HEK293T (cell line): ENCODE measurements at regions not wholly inside any gene's neighbourhood (a gene's known extent, or its start where the extent isn't known, plus 50 kb on each side); places are given as distances from the start of the nearest gene placed in this dataset.

Source experiments
- CTCF ChIA-PET: fragments of 350-600 bp; formaldehyde crosslinking; extraction: SDS; loops from one replicate; lab custom pipeline; 2021; ENCODE audit warnings: antibody characterized with exemption, inconsistent platforms; lab: Yijun Ruan, JAX
- POLR2A ChIA-PET: fragments of 350-600 bp; formaldehyde crosslinking; extraction: SDS; loops from one replicate; lab custom pipeline; 2020; ENCODE audit warnings: antibody characterized with exemption, inconsistent platforms; lab: Yijun Ruan, JAX
- DNase-seq: peaks from one replicate; pipeline ENCODE4 v3.0.0; 2012; ENCODE audit warnings: mixed read lengths; ENCODE audit errors: extremely low spot score
- ARNT ChIP-seq: fragments of 450-650 bp; IDR thresholded peaks from 2 replicates; pipeline ENCODE4 v1.6.1; 2017; ENCODE audit warnings: mild to moderate bottlenecking
- BHLHE40 ChIP-seq: fragments of 450-650 bp; IDR thresholded peaks from 2 replicates; pipeline ENCODE4 v1.6.1; 2016; ENCODE audit warnings: mild to moderate bottlenecking, moderate library complexity, borderline replicate concordance
- CTBP1 ChIP-seq: fragments of 450-650 bp; IDR thresholded peaks from 2 replicates; pipeline ENCODE4 v1.6.1; 2016; ENCODE audit warnings: borderline replicate concordance
- ELF4 ChIP-seq: fragments of 450-650 bp; IDR thresholded peaks from 2 replicates; pipeline ENCODE4 v1.6.1; 2017; ENCODE audit warnings: antibody characterized with exemption
- FOXA1 ChIP-seq: fragments of 450-650 bp; IDR thresholded peaks from 2 replicates; pipeline ENCODE4 v1.6.1; 2016; ENCODE audit warnings: mild to moderate bottlenecking
- FOXK2 ChIP-seq: fragments of 450-650 bp; IDR thresholded peaks from 2 replicates; pipeline ENCODE4 v1.6.1; 2016; ENCODE audit warnings: mild to moderate bottlenecking
- FOXM1 ChIP-seq: fragments of 450-650 bp; IDR thresholded peaks from 2 replicates; pipeline ENCODE4 v1.6.1; 2017; ENCODE audit warnings: mild to moderate bottlenecking, borderline replicate concordance
- HDGF ChIP-seq: fragments of 450-650 bp; IDR thresholded peaks from 2 replicates; pipeline ENCODE4 v1.6.1; 2017; ENCODE audit warnings: antibody characterized with exemption, borderline replicate concordance
- L3MBTL2 ChIP-seq: fragments of 450-650 bp; conservative IDR thresholded peaks from 2 replicates; pipeline ENCODE4 v1.6.1; 2016; ENCODE audit warnings: mild to moderate bottlenecking
- LEF1 ChIP-seq: fragments of 450-650 bp; IDR thresholded peaks from 2 replicates; pipeline ENCODE4 v1.6.1; 2017; ENCODE audit warnings: mild to moderate bottlenecking, borderline replicate concordance
- NFRKB ChIP-seq: fragments of 450-650 bp; IDR thresholded peaks from 2 replicates; pipeline ENCODE4 v1.6.1; 2016; ENCODE audit warnings: mild to moderate bottlenecking, moderate library complexity
- PKNOX1 ChIP-seq: fragments of 450-650 bp; IDR thresholded peaks from 2 replicates; pipeline ENCODE4 v1.6.1; 2016
- SP1 ChIP-seq: fragments of 450-650 bp; IDR thresholded peaks from 2 replicates; pipeline ENCODE4 v1.6.1; 2017
- SUZ12 ChIP-seq: fragments of 450-650 bp; IDR thresholded peaks from 2 replicates; pipeline ENCODE4 v1.6.1; 2016; ENCODE audit warnings: mild to moderate bottlenecking
- TARDBP ChIP-seq: fragments of 450-650 bp; IDR thresholded peaks from 2 replicates; pipeline ENCODE4 v1.6.1; 2016
- ZNF384 ChIP-seq: fragments of 450-650 bp; IDR thresholded peaks from 2 replicates; pipeline ENCODE4 v1.6.1; 2016

GRCh38 chr16:59201821-59202220, 467.7 kb upstream of the GOT2 start:
- ChIA-PET POLR2A (no interaction called here), CTCF (no interaction called here)
- TF ChIP-seq SP1, result no peak
- DNase-seq, result no peak

- ChIA-PET CTCF (no interaction called here), POLR2A (no interaction called here)
- no peak for DNase-seq
- TF ChIP-seq ARNT (no peak), PKNOX1 (no peak), HDGF (no peak), FOXM1 (no peak), TARDBP (no peak), BHLHE40 (no peak)
These were observed 467.0 kb upstream of the GOT2 start for GRCh38 chr16:59201160-59201559.

GRCh38 chr16:59198487-59198886, 464.4 kb upstream of the GOT2 start:
- CTCF ChIA-PET, result no interaction called here
- no peak for DNase-seq
- TF ChIP-seq NFRKB (no peak), CTBP1 (no peak), ARNT (no peak), LEF1 (no peak), TARDBP (no peak), BHLHE40 (no peak), FOXK2 (no peak), FOXA1 (no peak), HDGF (no peak), ZNF384 (no peak), PKNOX1 (no peak), ELF4 (no peak), FOXM1 (no peak), SP1 (no peak), L3MBTL2 (no peak), SUZ12 (no peak)
- POLR2A ChIA-PET, result no interaction called here

- ChIA-PET POLR2A (no interaction called here), CTCF (no interaction called here)
- TF ChIP-seq BHLHE40, result no peak
- no peak for TF ChIP-seq FOXA1
- TF ChIP-seq HDGF, result no peak
- no peak for TF ChIP-seq ZNF384
- TF ChIP-seq L3MBTL2, result no peak
- TF ChIP-seq FOXK2, result no peak
- TF ChIP-seq ELF4, result no peak
- no peak for TF ChIP-seq NFRKB
- TF ChIP-seq LEF1, result no peak
- TF ChIP-seq ARNT, result no peak
- DNase-seq, result no peak
These were observed 461.1 kb upstream of the GOT2 start for GRCh38 chr16:59195242-59195641.

- TF ChIP-seq ELF4 (no peak), BHLHE40 (no peak), L3MBTL2 (no peak), ZNF384 (no peak), FOXK2 (no peak), FOXA1 (no peak), LEF1 (no peak), ARNT (no peak)
- CTCF ChIA-PET, result interaction anchor here (1.0 kb wide), 1 partner anchor 12 kb away, joined by 4 read pairs; no protein-coding TSS in a partner anchor
- POLR2A ChIA-PET, result no interaction called here
- no peak for DNase-seq
These were observed 459.5 kb upstream of the GOT2 start for GRCh38 chr16:59193637-59194036.

GRCh38 chr16:59192551-59193199, 458.6 kb upstream of the GOT2 start:
- POLR2A ChIA-PET, result no interaction called here
- DNase-seq, result peak; percentile 9
- CTCF ChIA-PET, result interaction anchor here (1.0 kb wide), 1 partner anchor 11 kb away, joined by 4 read pairs; no protein-coding TSS in a partner anchor
- TF ChIP-seq L3MBTL2 (no peak), FOXA1 (no peak), PKNOX1 (no peak), SUZ12 (no peak), ZNF384 (no peak), BHLHE40 (no peak), NFRKB (no peak), ARNT (no peak), FOXM1 (no peak), TARDBP (no peak), LEF1 (no peak), FOXK2 (no peak), SP1 (no peak), CTBP1 (no peak), ELF4 (no peak), HDGF (no peak)
